ENCODE measurements at regions not wholly inside any gene's neighbourhood (a gene's known extent, or its start where the extent isn't known, plus 50 kb on each side); places are given as distances from the start of the nearest gene placed in this dataset.

DNA sequence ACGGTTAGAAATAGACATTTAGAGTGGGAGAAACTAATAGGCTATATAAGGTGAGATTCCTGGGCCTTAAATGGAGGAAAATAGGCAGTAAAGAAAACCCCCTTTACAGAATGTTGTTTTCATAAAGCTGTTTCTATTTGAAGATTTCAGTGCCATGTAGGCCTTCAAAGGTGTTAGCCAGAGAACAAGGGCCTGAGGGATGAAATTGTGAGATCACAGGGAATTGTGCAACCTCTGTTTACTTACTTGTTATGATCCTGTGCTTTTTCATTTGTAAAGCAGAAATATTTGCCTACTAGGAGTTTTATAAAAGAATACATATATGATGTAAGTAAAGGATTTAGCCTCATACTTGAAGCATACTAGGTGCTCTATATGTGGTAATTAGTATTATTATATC, 272.9 kb upstream of the ARX start:
- Mint-ChIP-seq H3K27me3 (ENCODE audit: unreplicated experiment) (no peaks in the 10 kb centered on the region), H3K9me3 (ENCODE audit: unreplicated experiment) (no peaks in the 10 kb centered on the region)

DNA sequence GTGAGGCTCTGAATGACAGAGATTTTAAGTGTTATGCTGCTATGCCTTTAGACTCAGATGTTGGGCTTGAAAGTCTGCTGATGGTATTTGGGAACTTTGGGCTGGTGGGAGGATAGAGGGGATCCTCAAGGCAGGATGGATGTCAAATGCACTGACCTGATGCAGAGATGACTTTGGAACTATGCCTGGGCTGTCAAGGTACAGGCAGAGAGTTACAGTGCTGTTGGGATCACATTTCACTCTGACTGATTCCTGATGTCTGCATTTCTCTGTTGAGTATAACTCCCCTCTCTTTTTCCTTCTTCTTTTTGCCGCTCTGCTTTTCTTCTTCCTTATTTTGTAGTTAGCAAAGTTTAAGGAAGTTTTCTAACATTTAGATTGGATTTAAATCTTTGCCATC, 271.8 kb upstream of the ARX start:
- H3K9me3 Mint-ChIP-seq (ENCODE audit: unreplicated experiment): no peaks in the 10 kb centered on the region
- no peak overlapping the region for H3K4me3 Mint-ChIP-seq (ENCODE audit: unreplicated experiment)
- no peaks in the 10 kb centered on the region for H3K36me3 Mint-ChIP-seq (ENCODE audit: unreplicated experiment)
- TF ChIP-seq, protein P1, sequence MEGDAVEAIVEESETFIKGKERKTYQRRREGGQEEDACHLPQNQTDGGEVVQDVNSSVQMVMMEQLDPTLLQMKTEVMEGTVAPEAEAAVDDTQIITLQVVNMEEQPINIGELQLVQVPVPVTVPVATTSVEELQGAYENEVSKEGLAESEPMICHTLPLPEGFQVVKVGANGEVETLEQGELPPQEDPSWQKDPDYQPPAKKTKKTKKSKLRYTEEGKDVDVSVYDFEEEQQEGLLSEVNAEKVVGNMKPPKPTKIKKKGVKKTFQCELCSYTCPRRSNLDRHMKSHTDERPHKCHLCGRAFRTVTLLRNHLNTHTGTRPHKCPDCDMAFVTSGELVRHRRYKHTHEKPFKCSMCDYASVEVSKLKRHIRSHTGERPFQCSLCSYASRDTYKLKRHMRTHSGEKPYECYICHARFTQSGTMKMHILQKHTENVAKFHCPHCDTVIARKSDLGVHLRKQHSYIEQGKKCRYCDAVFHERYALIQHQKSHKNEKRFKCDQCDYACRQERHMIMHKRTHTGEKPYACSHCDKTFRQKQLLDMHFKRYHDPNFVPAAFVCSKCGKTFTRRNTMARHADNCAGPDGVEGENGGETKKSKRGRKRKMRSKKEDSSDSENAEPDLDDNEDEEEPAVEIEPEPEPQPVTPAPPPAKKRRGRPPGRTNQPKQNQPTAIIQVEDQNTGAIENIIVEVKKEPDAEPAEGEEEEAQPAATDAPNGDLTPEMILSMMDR (IDR thresholded peaks at IDR 0.05): no peak
- no peak overlapping the region for H3K27ac Mint-ChIP-seq (ENCODE audit: unreplicated experiment)
- H3K4me1 Mint-ChIP-seq (ENCODE audit: unreplicated experiment): no peaks in the 10 kb centered on the region
- H3K27me3 Mint-ChIP-seq (ENCODE audit: unreplicated experiment): no peaks in the 10 kb centered on the region
- no peak for DNase-seq (ENCODE audit: extremely low spot score, unreplicated experiment)

More for the DNA sequence above, 272.9 kb upstream of the ARX start:
- DNase-seq (ENCODE audit: extremely low spot score, unreplicated experiment): no peak
- TF ChIP-seq, protein P1 (IDR thresholded peaks at IDR 0.05): no peak
- no peaks in the 10 kb centered on the region for H3K36me3 Mint-ChIP-seq (ENCODE audit: unreplicated experiment)
- H3K4me3 Mint-ChIP-seq (ENCODE audit: unreplicated experiment): no peak overlapping the region
- H3K27ac Mint-ChIP-seq (ENCODE audit: unreplicated experiment): no peak overlapping the region
- no peaks in the 10 kb centered on the region for H3K4me1 Mint-ChIP-seq (ENCODE audit: unreplicated experiment)

DNA sequence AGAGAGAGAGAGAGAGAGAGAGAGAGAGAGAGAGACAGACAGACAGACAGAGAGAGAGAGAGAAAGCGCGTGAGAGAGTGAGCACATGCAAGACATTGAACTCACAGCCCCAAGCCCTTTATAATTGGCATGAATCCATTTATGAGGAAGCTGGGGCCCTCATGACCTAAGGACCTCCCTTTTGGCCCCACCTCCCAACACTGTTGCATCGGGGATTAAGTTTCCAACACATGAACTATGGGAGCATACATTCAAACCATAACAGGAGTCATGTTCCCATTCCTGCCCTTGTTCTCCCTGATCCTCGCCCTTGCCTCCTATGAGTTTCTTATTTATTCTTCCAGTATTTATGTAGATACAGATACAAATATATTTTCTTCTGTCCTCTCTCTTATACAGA, 269.8 kb upstream of the ARX start:
- H3K4me3 Mint-ChIP-seq (ENCODE audit: unreplicated experiment): no peak overlapping the region
- no peaks in the 10 kb centered on the region for H3K36me3 Mint-ChIP-seq (ENCODE audit: unreplicated experiment)
- H3K4me1 Mint-ChIP-seq (ENCODE audit: unreplicated experiment): no peaks in the 10 kb centered on the region
- no peaks in the 10 kb centered on the region for H3K27me3 Mint-ChIP-seq (ENCODE audit: unreplicated experiment)
- DNase-seq (ENCODE audit: extremely low spot score, unreplicated experiment): no peak
- TF ChIP-seq, protein P1 (IDR thresholded peaks at IDR 0.05): no peak
- no peak overlapping the region for H3K27ac Mint-ChIP-seq (ENCODE audit: unreplicated experiment)
- H3K9me3 Mint-ChIP-seq (ENCODE audit: unreplicated experiment): no peaks in the 10 kb centered on the region

DNA sequence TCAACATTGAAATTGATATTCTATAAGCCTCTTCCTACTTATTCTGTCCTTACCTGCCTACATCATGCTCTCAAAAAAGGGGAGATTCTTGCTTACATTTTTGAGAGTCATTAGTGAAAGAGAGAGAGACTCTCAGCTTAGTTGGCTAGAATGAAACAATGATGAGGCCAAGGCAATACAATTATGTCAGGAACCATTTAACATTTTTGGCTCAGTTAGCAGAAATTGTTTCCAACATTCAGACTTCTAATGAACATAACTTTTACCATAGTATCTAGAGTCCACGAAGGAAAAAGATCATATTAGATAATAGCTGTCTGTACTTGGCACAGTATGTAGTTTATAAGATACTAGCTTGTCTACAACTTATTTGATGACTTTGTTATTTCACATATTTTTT, 263.7 kb upstream of the ARX start:
- H3K27ac Mint-ChIP-seq (ENCODE audit: unreplicated experiment): no peak overlapping the region
- no peaks in the 10 kb centered on the region for H3K36me3 Mint-ChIP-seq (ENCODE audit: unreplicated experiment)

DNA sequence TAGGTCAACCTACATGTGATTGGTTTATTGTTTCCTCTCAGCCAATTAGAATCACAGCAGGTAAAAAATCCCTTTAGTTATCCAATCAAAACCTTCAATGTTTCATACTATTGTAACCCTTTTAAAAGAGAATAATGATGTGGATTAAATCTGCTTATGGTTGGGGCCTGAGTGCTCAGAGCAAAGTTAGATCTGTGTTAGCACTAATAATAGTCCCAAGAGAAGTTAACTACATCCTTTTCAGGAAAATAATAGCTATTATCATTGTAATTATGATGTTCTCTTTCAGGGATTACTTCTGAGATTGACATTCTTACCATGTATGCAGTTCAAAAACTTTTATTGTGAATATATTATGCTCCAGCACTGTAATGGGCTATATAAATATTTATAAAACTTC, 262.6 kb upstream of the ARX start:
- no peak for DNase-seq (ENCODE audit: extremely low spot score, unreplicated experiment)
- TF ChIP-seq, protein P1 (IDR thresholded peaks at IDR 0.05): no peak
- no peak overlapping the region for H3K4me3 Mint-ChIP-seq (ENCODE audit: unreplicated experiment)
- no peaks in the 10 kb centered on the region for H3K27me3 Mint-ChIP-seq (ENCODE audit: unreplicated experiment)
- no peaks in the 10 kb centered on the region for H3K36me3 Mint-ChIP-seq (ENCODE audit: unreplicated experiment)
- H3K9me3 Mint-ChIP-seq (ENCODE audit: unreplicated experiment): no peaks in the 10 kb centered on the region
- H3K27ac Mint-ChIP-seq (ENCODE audit: unreplicated experiment): no peak overlapping the region
- no peaks in the 10 kb centered on the region for H3K4me1 Mint-ChIP-seq (ENCODE audit: unreplicated experiment)

More for the DNA sequence above, 263.7 kb upstream of the ARX start:
- H3K27me3 Mint-ChIP-seq (ENCODE audit: unreplicated experiment): no peaks in the 10 kb centered on the region
- H3K4me1 Mint-ChIP-seq (ENCODE audit: unreplicated experiment): no peaks in the 10 kb centered on the region
- DNase-seq (ENCODE audit: extremely low spot score, unreplicated experiment): no peak
- no peak overlapping the region for H3K4me3 Mint-ChIP-seq (ENCODE audit: unreplicated experiment)
- TF ChIP-seq, protein P1 (IDR thresholded peaks at IDR 0.05): no peak
- H3K9me3 Mint-ChIP-seq (ENCODE audit: unreplicated experiment): no peaks in the 10 kb centered on the region

All from osteocyte (in vitro differentiated cells).